WERI-Rb-1 (cell line): ENCODE measurements at regions not wholly inside any gene's neighbourhood (a gene's known extent, or its start where the extent isn't known, plus 50 kb on each side); places are given as distances from the start of the nearest gene placed in this dataset.

Source experiments
- DNase-seq: peaks from one replicate; pipeline ENCODE4 v3.0.0-alpha.2; 2020
- H3K27ac ChIP-seq: fragments of 250-450 bp; sonication (Bioruptor Pico); 2 replicates; pipeline ENCODE4 v1.5.1; 2020; ENCODE audit warnings: mild to moderate bottlenecking, moderate library complexity
- H3K27me3 ChIP-seq: fragments of 250-450 bp; sonication (Bioruptor Pico); 2 replicates; pipeline ENCODE4 v1.5.1; 2021; ENCODE audit warnings: mild to moderate bottlenecking, low read depth, moderate library complexity; ENCODE audit not compliant: insufficient read depth, severe bottlenecking
- H3K36me3 ChIP-seq: fragments of 250-450 bp; sonication (Bioruptor Pico); 2 replicates; pipeline ENCODE4 v1.5.1; 2020; ENCODE audit warnings: mild to moderate bottlenecking, moderate library complexity
- H3K4me3 ChIP-seq: 2 replicates; pipeline ENCODE4 v1.5.1; 2011; ENCODE audit warnings: low read depth, mild to moderate bottlenecking, control low read depth, low read length
- H3K9me3 ChIP-seq: fragments of 250-450 bp; sonication (Bioruptor Pico); 2 replicates; pipeline ENCODE4 v1.5.1; 2021; ENCODE audit warnings: mild to moderate bottlenecking, moderate library complexity; ENCODE audit not compliant: severe bottlenecking
- TF ChIP-seq, protein P1 (sequence below): IDR thresholded peaks from 2 replicates; pipeline ENCODE4 v1.5.1; 2011; ENCODE audit warnings: low read depth, mild to moderate bottlenecking, control low read depth, inconsistent platforms, low read length

DNA sequence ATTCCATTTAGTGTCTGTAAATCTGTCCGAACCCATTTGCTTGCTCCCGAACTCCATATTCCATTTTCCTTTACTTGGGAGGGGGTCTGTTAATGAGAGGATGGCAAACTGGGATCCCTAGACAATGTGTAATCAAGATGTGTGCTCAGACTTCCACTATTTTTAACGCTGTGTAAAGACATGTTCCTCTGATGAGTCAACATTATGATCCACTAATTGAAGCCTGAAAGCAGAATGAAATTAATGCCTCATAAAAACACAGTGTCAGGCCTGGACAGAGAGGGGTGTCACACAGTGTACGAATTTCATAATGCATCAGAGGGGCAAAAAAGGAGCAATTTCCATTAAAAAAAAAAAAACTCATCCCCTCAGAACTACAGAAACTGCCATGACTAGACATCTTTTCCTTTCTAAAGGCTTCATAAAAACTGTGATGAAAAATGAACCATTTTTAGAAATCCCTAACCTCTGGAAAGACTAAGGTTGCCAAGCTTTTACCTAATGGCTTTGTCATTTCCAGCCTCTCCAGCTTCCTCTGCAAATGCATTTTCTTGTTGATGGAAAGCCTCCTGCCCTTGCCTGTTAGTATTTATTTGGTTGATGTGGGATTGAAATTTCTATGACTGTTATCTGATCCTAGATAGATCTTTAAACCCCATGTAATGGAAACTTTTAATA, 209.2 kb upstream of the DCC start:
- no peak overlapping the region for H3K27ac ChIP-seq
- H3K9me3 ChIP-seq: no peaks in the 10 kb centered on the region
- H3K4me3 ChIP-seq: no peak overlapping the region
- TF ChIP-seq, protein P1, sequence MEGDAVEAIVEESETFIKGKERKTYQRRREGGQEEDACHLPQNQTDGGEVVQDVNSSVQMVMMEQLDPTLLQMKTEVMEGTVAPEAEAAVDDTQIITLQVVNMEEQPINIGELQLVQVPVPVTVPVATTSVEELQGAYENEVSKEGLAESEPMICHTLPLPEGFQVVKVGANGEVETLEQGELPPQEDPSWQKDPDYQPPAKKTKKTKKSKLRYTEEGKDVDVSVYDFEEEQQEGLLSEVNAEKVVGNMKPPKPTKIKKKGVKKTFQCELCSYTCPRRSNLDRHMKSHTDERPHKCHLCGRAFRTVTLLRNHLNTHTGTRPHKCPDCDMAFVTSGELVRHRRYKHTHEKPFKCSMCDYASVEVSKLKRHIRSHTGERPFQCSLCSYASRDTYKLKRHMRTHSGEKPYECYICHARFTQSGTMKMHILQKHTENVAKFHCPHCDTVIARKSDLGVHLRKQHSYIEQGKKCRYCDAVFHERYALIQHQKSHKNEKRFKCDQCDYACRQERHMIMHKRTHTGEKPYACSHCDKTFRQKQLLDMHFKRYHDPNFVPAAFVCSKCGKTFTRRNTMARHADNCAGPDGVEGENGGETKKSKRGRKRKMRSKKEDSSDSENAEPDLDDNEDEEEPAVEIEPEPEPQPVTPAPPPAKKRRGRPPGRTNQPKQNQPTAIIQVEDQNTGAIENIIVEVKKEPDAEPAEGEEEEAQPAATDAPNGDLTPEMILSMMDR: no peak
- H3K36me3 ChIP-seq: no peaks in the 10 kb centered on the region
- no peak for DNase-seq
- H3K27me3 ChIP-seq: no peaks in the 10 kb centered on the region

DNA sequence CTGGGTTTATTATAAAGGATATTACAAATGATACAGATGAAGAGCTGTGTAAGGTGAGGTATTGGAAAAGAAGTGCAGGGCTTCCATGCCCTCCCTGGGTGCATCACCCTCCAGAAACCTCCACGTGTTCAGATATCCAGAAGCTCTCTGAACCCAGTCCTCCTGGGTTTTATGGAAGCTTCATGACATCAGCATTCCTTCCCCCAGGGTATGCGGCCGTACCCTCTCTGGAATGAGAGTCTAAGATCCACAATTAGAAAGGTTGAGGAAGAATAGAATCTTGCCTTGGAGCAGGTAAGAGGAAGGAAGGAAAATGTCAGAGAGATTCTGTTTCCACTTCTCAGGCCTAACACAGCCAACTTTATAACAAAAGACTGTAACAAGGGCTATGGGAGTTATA, 208.2 kb upstream of the DCC start:
- TF ChIP-seq, protein P1: no peak
- H3K4me3 ChIP-seq: no peak overlapping the region
- no peaks in the 10 kb centered on the region for H3K9me3 ChIP-seq
- H3K27ac ChIP-seq: no peak overlapping the region
- no peaks in the 10 kb centered on the region for H3K36me3 ChIP-seq
- no peak for DNase-seq
- H3K27me3 ChIP-seq: no peaks in the 10 kb centered on the region

DNA sequence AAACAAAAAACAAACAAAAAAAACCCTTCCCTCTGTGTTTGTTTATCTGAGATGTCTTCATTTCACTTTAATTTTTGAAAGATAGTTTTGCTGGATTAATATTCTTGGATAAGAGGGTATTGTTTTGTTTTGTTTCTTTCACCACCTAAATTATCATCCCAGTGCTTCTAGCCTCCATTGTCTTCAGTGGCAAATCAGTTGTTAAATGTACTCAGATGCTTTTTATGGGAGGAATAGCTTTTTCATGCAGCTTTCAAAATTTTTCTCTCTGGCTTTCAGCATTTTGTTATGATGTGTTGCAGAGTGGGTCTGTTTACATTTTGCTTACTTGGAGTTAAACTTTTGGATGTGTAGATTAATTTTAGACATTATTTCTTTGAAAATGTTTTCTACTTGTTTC, 203.5 kb upstream of the DCC start:
- H3K36me3 ChIP-seq: no peaks in the 10 kb centered on the region
- H3K27ac ChIP-seq: no peak overlapping the region
- H3K4me3 ChIP-seq: no peak overlapping the region
- no peaks in the 10 kb centered on the region for H3K9me3 ChIP-seq
- TF ChIP-seq, protein P1: no peak
- no peaks in the 10 kb centered on the region for H3K27me3 ChIP-seq
- DNase-seq: no peak

DNA sequence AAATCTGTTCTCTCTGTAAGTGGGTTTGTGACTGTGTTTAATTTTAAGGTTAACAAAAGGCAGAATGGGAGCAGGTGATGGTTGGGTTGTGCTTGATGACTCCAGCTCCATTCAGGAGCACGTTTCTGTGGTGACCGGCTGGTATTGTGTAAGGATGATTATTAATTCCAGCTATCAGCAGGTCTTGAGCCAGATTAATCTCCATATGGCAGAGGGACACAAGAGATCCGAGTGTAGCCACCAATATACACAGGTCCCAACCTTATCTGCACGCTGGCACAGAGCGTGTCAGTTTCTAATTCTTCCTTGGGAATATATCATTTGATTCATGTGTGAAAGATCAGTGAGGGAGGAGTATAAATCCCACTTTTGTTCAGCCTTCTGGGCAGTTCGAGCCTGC, 199.0 kb upstream of the DCC start:
- Histone ChIP-seq H3K9me3 (peaks cover 4% of the 10 kb centered on the region), H3K36me3 (no peaks in the 10 kb centered on the region), H3K27ac (no peak overlapping the region), H3K4me3 (peak overlapping the region; percentile 25), H3K27me3 (no peaks in the 10 kb centered on the region)
- TF ChIP-seq, protein P1: no peak
- peak; percentile 42 for DNase-seq

DNA sequence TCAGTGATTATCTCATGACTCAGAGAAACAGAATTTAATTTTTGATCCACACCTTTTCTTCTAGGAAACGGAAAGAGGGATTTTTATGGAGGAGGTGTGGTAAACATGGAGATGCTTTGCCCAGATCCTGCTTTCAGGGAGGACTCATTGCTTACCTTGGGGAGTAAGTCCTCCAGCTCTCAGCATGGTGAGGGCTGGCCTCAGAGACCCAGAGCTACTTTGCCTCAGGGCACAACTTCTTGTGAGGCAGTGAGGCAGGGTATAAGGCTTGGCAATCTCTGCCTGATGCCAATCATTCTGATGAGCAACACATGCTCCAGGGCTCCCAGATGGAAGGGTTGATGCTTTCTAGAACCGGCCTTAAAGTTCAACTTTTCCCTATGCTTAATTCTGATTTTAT, 189.9 kb upstream of the DCC start:
- no peak overlapping the region for H3K4me3 ChIP-seq
- TF ChIP-seq, protein P1: no peak
- H3K27ac ChIP-seq: no peak overlapping the region
- no peaks in the 10 kb centered on the region for H3K36me3 ChIP-seq
- DNase-seq: no peak
- no peaks in the 10 kb centered on the region for H3K27me3 ChIP-seq
- peaks cover 4% of the 10 kb centered on the region for H3K9me3 ChIP-seq

DNA sequence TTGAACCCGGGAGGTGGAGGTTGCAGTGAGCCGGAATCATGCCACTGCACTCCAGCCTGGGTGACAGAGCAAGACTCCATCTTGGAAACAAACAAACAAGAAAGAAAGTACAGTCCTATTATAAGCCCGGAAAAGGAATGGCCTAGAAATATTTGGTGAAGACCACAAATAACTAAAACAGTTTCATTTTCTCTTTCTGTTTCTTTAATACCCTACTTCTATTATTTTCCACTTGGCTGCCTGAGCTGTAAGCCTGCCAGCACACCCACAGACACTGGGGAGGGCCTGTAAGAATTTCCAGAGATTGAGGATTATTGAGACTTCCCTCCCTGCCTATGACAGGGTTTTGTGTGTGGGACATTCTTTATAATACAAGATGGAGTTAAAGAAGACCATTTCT, 188.0 kb upstream of the DCC start:
- H3K9me3 ChIP-seq: no peaks in the 10 kb centered on the region
- TF ChIP-seq, protein P1: no peak

More for the DNA sequence above, 188.0 kb upstream of the DCC start:
- Histone ChIP-seq H3K27me3 (no peaks in the 10 kb centered on the region), H3K4me3 (no peak overlapping the region), H3K27ac (no peak overlapping the region), H3K36me3 (no peaks in the 10 kb centered on the region)
- no peak for DNase-seq
